Fibroblast of pulmonary artery (primary cell): ENCODE measurements at regions not wholly inside any gene's neighbourhood (a gene's known extent, or its start where the extent isn't known, plus 50 kb on each side); places are given as distances from the start of the nearest gene placed in this dataset.
"Not testable (repeated sequence)": the region's sequence is repeated elsewhere in the genome, so short reads cannot be mapped to it uniquely, and the experiment has no call there.

Source experiments
- DNase-seq: peaks from one replicate; pipeline ENCODE4 v3.0.0-alpha.2; 2010; ENCODE audit warnings: low read depth
- H3K4me3 ChIP-seq: replicated peaks from 2 replicates; pipeline ENCODE4 v1.5.1; 2011; ENCODE audit warnings: low read depth, mild to moderate bottlenecking, control low read depth, low read length, moderate library complexity
- CTCF ChIP-seq: IDR thresholded peaks from 2 replicates; pipeline ENCODE4 v1.5.1; 2011; ENCODE audit warnings: mild to moderate bottlenecking, control low read depth, low read length, inconsistent platforms; ENCODE audit errors: missing control alignments

- TF ChIP-seq CTCF: no peak
- H3K4me3 ChIP-seq: no peak overlapping the region
- DNase-seq: no peak
These were observed 94.4 kb upstream of the FAM174B start for GRCh38 chr15:92749946-92750345.

DNA sequence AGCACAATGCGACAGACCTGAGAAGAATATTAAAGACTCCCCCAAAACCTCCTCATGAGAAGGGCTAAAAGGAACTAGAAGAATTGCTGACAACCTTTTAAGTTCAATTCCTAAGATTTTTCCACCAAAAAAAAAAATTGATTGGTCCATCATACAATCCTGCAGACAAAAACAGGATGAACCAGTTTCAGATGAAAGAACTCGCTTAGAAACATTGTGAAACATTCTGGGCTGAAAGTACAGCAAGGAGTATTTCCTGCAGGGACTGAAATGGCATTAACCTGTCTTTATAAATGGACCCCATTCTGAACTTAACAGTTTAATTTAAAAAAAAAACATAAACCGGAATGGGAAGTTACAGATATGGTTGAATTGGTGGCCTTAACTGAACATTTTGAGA lies 96.0 kb upstream of the FAM174B start:
- H3K4me3 ChIP-seq: no peak overlapping the region
- no peak for TF ChIP-seq CTCF
- DNase-seq: no peak

GRCh38 chr15:92753591-92753990 lies 98.0 kb upstream of the FAM174B start:
- no peak for TF ChIP-seq CTCF
- no peak for DNase-seq
- no peak overlapping the region for H3K4me3 ChIP-seq

GRCh38 chr15:92763459-92763858 lies 107.9 kb upstream of the FAM174B start:
- no peak overlapping the region for H3K4me3 ChIP-seq
- DNase-seq: no peak
- TF ChIP-seq CTCF: no peak

DNA sequence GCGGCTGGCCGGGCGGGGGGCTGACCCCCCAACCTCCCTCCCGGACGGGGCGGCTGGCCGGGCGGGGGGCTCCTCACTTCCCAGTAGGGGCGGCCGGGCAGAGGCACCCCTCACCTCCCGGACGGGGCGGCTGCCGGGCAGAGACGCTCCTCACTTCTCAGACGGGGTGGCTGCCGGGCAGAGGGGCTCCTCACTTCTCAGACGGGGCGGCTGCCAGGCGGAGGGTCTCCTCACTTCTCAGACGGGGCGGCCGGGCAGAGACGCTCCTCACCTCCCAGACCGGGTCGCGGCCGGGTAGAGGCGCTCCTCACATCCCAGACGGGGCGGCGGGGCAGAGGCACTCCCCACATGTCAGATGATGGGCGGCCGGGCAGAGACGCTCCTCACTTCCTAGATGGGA lies 112.6 kb upstream of the FAM174B start:
- H3K4me3 ChIP-seq, DNase-seq: not testable (repeated sequence)

- no peak for TF ChIP-seq CTCF
- DNase-seq: no peak
These were observed 115.1 kb upstream of the FAM174B start for GRCh38 chr15:92770641-92771040.

DNA sequence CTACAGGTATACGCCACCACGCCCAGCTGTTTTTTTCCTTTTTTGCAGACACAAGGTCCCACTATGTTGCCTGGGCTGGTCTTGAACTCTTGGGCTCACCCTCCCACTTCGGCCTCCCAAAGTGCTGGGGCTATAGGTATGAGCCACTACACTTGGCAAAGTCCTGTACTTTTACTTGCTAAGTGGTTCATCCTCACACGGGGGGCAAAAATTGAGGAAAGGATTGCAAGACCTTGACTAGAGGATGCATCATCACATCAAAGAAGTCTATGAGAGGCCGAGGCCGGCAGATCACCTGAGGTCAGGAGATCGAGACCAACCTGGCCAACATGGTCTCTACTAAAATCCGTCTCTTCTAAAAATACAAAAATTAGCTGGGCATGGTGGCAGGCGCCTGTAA lies 116.5 kb upstream of the FAM174B start:
- no peak for TF ChIP-seq CTCF
- DNase-seq: no peak
- H3K4me3 ChIP-seq: no peak overlapping the region

More at GRCh38 chr15:92770641-92771040, 115.1 kb upstream of the FAM174B start:
- H3K4me3 ChIP-seq: no peak overlapping the region
